ENCODE measurements at regions not wholly inside any gene's neighbourhood (a gene's known extent, or its start where the extent isn't known, plus 50 kb on each side); places are given as distances from the start of the nearest gene placed in this dataset.
"Not testable (repeated sequence)": the region's sequence is repeated elsewhere in the genome, so short reads cannot be mapped to it uniquely, and the experiment has no call there.

DNA sequence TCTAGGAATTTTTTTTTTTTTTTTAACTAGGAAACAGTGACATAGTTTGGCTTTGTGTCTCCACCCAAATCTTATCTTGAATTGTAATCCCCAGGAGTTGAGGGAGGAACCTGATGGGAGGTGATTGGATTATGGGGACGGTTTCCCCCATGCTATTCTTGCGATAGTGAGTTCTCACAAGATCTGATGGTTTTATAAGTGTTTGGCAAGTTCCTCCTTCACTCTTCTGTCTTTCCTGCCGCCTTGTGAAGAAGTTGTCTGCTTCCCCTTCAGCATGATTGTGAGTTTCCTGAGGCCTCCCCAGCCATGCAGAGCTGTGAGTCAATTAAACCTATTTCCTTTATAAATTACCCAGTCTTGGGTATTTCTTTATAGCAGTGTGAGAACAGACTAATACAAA is 152.2 kb upstream of the CACNA2D1 start:
- peaks cover 16% of the 10 kb centered on the region; the same call in 1 of the 2 replicates for H3K4me1 ChIP-seq (ENCODE audit: insufficient read depth, low read length)
- not testable (repeated sequence) for H3K9ac ChIP-seq (ENCODE audit: low read depth, low read length); H3K27me3 ChIP-seq (ENCODE audit: insufficient read depth, low read length); H3K4me3 ChIP-seq (ENCODE audit: low read length); H3K9me3 ChIP-seq (ENCODE audit: insufficient read depth, low read depth, low read length); H3K36me3 ChIP-seq (ENCODE audit: insufficient read depth, low read depth, low read length); H3K27ac ChIP-seq (ENCODE audit: low read length)

DNA sequence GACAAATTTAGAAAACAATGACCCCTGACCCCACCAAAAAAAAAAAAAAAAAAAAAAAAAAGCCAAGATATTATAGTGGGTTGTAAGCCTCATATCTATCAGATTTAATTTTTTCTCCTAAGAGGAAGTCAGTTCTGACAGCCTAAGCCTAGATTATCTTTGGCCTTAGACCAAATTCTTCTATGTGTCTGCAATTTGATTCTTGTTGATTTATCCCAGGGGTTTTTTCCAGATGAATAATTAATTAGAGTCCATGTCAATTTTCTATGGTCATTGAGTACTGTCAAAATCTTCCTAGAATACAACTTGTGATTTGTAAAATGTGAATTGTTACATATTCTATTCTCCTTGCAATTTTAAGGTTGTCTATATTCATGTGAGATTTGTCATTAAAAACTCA is 151.6 kb upstream of the CACNA2D1 start:
- peaks cover 12% of the 10 kb centered on the region; the same call in 1 of the 2 replicates for H3K4me1 ChIP-seq (ENCODE audit: insufficient read depth, low read length)
- no peaks in the 10 kb centered on the region for H3K36me3 ChIP-seq (ENCODE audit: insufficient read depth, low read depth, low read length)
- H3K27ac ChIP-seq (ENCODE audit: low read length): no peak overlapping the region
- no peak overlapping the region for H3K9ac ChIP-seq (ENCODE audit: low read depth, low read length)
- no peak overlapping the region for H3K4me3 ChIP-seq (ENCODE audit: low read length)
- no peaks in the 10 kb centered on the region for H3K27me3 ChIP-seq (ENCODE audit: insufficient read depth, low read length)
- H3K9me3 ChIP-seq (ENCODE audit: insufficient read depth, low read depth, low read length): no peaks in the 10 kb centered on the region

GRCh38 chr7:82594665-82595064 is 151.1 kb upstream of the CACNA2D1 start:
- Histone ChIP-seq H3K9ac (ENCODE audit: low read depth, low read length) (peak overlapping the region; percentile 54; the same call in 1 of the 2 replicates), H3K4me1 (ENCODE audit: insufficient read depth, low read length) (peaks cover 12% of the 10 kb centered on the region; the same call in 1 of the 2 replicates), H3K27me3 (ENCODE audit: insufficient read depth, low read length) (no peaks in the 10 kb centered on the region), H3K36me3 (ENCODE audit: insufficient read depth, low read depth, low read length) (no peaks in the 10 kb centered on the region), H3K4me3 (ENCODE audit: low read length) (peak overlapping the region; percentile 24; the same call in 1 of the 2 replicates), H3K9me3 (ENCODE audit: insufficient read depth, low read depth, low read length) (no peaks in the 10 kb centered on the region), H3K27ac (ENCODE audit: low read length) (no peak overlapping the region)

- H3K27ac ChIP-seq (ENCODE audit: low read length): peak overlapping the region; percentile 55
- H3K36me3 ChIP-seq (ENCODE audit: insufficient read depth, low read depth, low read length): no peaks in the 10 kb centered on the region
- peak overlapping the region; percentile 24; the same call in 1 of the 2 replicates for H3K4me3 ChIP-seq (ENCODE audit: low read length)
- peaks cover 12% of the 10 kb centered on the region; the same call in 1 of the 2 replicates for H3K4me1 ChIP-seq (ENCODE audit: insufficient read depth, low read length)
- no peaks in the 10 kb centered on the region for H3K9me3 ChIP-seq (ENCODE audit: insufficient read depth, low read depth, low read length)
- peak overlapping the region; percentile 54; the same call in 1 of the 2 replicates for H3K9ac ChIP-seq (ENCODE audit: low read depth, low read length)
- H3K27me3 ChIP-seq (ENCODE audit: insufficient read depth, low read length): no peaks in the 10 kb centered on the region
Observed at GRCh38 chr7:82593780-82594179, 150.2 kb upstream of the CACNA2D1 start.

- Histone ChIP-seq H3K27ac (ENCODE audit: low read length) (no peak overlapping the region), H3K4me3 (ENCODE audit: low read length) (no peak overlapping the region), H3K4me1 (ENCODE audit: insufficient read depth, low read length) (peaks cover 12% of the 10 kb centered on the region; the same call in 1 of the 2 replicates), H3K27me3 (ENCODE audit: insufficient read depth, low read length) (no peaks in the 10 kb centered on the region), H3K9ac (ENCODE audit: low read depth, low read length) (no peak overlapping the region), H3K9me3 (ENCODE audit: insufficient read depth, low read depth, low read length) (peaks cover 3% of the 10 kb centered on the region; the same call in 1 of the 2 replicates), H3K36me3 (ENCODE audit: insufficient read depth, low read depth, low read length) (no peaks in the 10 kb centered on the region)
Observed at GRCh38 chr7:82592416-82592815, 148.8 kb upstream of the CACNA2D1 start.

- no peak overlapping the region for H3K9ac ChIP-seq (ENCODE audit: low read depth, low read length)
- no peaks in the 10 kb centered on the region for H3K9me3 ChIP-seq (ENCODE audit: insufficient read depth, low read depth, low read length)
- H3K27me3 ChIP-seq (ENCODE audit: insufficient read depth, low read length): no peaks in the 10 kb centered on the region
- no peak overlapping the region for H3K4me3 ChIP-seq (ENCODE audit: low read length)
- H3K27ac ChIP-seq (ENCODE audit: low read length): no peak overlapping the region
- H3K36me3 ChIP-seq (ENCODE audit: insufficient read depth, low read depth, low read length): no peaks in the 10 kb centered on the region
- H3K4me1 ChIP-seq (ENCODE audit: insufficient read depth, low read length): no peaks in the 10 kb centered on the region
Observed at GRCh38 chr7:82579047-82579446, 135.5 kb upstream of the CACNA2D1 start.

DNA sequence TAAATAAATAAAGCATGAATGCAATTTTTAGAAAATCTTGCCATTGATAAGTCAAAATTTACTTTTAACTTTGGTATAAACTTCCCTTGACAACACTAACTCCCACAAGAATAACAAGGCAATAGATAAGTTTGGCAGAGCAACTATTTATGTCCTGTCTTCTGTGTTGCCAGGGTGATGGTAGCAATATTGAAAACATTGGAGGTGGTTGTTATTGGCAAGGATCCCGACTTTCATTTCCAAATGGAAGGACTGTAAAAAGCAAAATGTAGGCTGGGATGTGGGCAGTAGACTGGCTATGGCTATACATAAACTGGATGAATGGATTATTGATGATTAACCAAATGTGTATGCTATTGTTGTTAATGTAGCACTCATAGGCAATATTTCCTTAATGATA is 134.9 kb upstream of the CACNA2D1 start:
- no peaks in the 10 kb centered on the region for H3K4me1 ChIP-seq (ENCODE audit: insufficient read depth, low read length)
- H3K36me3 ChIP-seq (ENCODE audit: insufficient read depth, low read depth, low read length): no peaks in the 10 kb centered on the region
- H3K27ac ChIP-seq (ENCODE audit: low read length): no peak overlapping the region
- H3K4me3 ChIP-seq (ENCODE audit: low read length): no peak overlapping the region
- H3K9me3 ChIP-seq (ENCODE audit: insufficient read depth, low read depth, low read length): no peaks in the 10 kb centered on the region
- no peak overlapping the region for H3K9ac ChIP-seq (ENCODE audit: low read depth, low read length)
- no peaks in the 10 kb centered on the region for H3K27me3 ChIP-seq (ENCODE audit: insufficient read depth, low read length)

- Histone ChIP-seq H3K27me3 (ENCODE audit: insufficient read depth, low read length) (no peaks in the 10 kb centered on the region), H3K9me3 (ENCODE audit: insufficient read depth, low read depth, low read length) (no peaks in the 10 kb centered on the region), H3K9ac (ENCODE audit: low read depth, low read length) (no peak overlapping the region), H3K4me3 (ENCODE audit: low read length) (no peak overlapping the region), H3K27ac (ENCODE audit: low read length) (no peak overlapping the region), H3K36me3 (ENCODE audit: insufficient read depth, low read depth, low read length) (no peaks in the 10 kb centered on the region), H3K4me1 (ENCODE audit: insufficient read depth, low read length) (no peaks in the 10 kb centered on the region; the same call in 1 of the 2 replicates)
Observed at GRCh38 chr7:82572195-82572880, 128.8 kb upstream of the CACNA2D1 start.

GRCh38 chr7:82571047-82571446 is 127.5 kb upstream of the CACNA2D1 start:
- not testable (repeated sequence) for H3K36me3 ChIP-seq (ENCODE audit: insufficient read depth, low read depth, low read length)

DNA sequence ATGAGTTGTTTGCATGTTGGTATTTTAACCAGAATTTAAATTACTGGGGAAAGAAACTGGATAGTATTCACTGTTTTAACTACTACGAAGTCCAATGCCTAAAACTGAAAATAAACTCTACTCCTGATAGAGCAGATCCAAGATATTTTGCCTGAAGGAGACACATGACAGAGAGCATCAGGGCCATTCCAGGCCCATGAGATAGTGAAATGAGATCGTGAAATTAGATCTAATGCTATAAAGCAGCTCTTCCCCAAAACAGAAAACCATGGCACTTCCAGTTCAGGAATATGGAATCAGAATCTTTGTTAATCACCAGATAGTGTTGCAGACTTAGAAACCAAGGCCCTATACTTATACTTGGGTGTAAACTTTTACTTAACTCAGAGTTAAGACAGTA is 124.3 kb upstream of the CACNA2D1 start:
- no peak overlapping the region for H3K27ac ChIP-seq (ENCODE audit: low read length)
- H3K27me3 ChIP-seq (ENCODE audit: insufficient read depth, low read length): no peaks in the 10 kb centered on the region
- H3K4me1 ChIP-seq (ENCODE audit: insufficient read depth, low read length): peaks cover 1% of the 10 kb centered on the region; the same call in 1 of the 2 replicates
- H3K36me3 ChIP-seq (ENCODE audit: insufficient read depth, low read depth, low read length): no peaks in the 10 kb centered on the region
- H3K4me3 ChIP-seq (ENCODE audit: low read length): no peak overlapping the region
- H3K9ac ChIP-seq (ENCODE audit: low read depth, low read length): no peak overlapping the region
- H3K9me3 ChIP-seq (ENCODE audit: insufficient read depth, low read depth, low read length): no peaks in the 10 kb centered on the region

More at GRCh38 chr7:82571047-82571446, 127.5 kb upstream of the CACNA2D1 start:
- not testable (repeated sequence) for H3K27me3 ChIP-seq (ENCODE audit: insufficient read depth, low read length); H3K9ac ChIP-seq (ENCODE audit: low read depth, low read length); H3K27ac ChIP-seq (ENCODE audit: low read length); H3K4me3 ChIP-seq (ENCODE audit: low read length); H3K9me3 ChIP-seq (ENCODE audit: insufficient read depth, low read depth, low read length); H3K4me1 ChIP-seq (ENCODE audit: insufficient read depth, low read length)

GRCh38 chr7:82567356-82567755 is 123.8 kb upstream of the CACNA2D1 start:
- Histone ChIP-seq H3K9ac (ENCODE audit: low read depth, low read length) (no peak overlapping the region), H3K27me3 (ENCODE audit: insufficient read depth, low read length) (no peaks in the 10 kb centered on the region), H3K4me3 (ENCODE audit: low read length) (no peak overlapping the region), H3K27ac (ENCODE audit: low read length) (no peak overlapping the region), H3K4me1 (ENCODE audit: insufficient read depth, low read length) (peaks cover 2% of the 10 kb centered on the region; the same call in 1 of the 2 replicates), H3K9me3 (ENCODE audit: insufficient read depth, low read depth, low read length) (no peaks in the 10 kb centered on the region), H3K36me3 (ENCODE audit: insufficient read depth, low read depth, low read length) (no peaks in the 10 kb centered on the region)

DNA sequence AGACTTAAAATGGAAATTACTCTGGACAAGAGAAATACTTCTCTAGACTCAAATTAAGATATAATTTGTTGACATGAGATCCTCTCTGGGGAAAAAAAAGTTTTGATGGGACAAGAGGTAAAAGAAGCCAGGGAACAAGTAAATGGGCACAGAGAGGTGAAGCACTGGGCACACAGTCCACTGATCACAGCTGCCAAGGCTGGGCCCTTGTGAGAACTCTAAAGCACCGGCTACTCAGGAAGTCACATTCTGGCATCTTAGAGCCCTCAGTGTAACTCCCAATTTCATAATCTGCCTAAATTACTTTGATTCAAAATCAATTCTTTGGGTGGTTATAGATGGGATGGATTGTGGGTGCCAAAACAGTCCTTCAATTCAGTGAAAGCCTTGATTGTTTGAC is 123.2 kb upstream of the CACNA2D1 start:
- Histone ChIP-seq H3K27me3 (ENCODE audit: insufficient read depth, low read length) (no peaks in the 10 kb centered on the region), H3K36me3 (ENCODE audit: insufficient read depth, low read depth, low read length) (no peaks in the 10 kb centered on the region), H3K4me3 (ENCODE audit: low read length) (no peak overlapping the region), H3K9me3 (ENCODE audit: insufficient read depth, low read depth, low read length) (no peaks in the 10 kb centered on the region), H3K27ac (ENCODE audit: low read length) (no peak overlapping the region), H3K9ac (ENCODE audit: low read depth, low read length) (no peak overlapping the region), H3K4me1 (ENCODE audit: insufficient read depth, low read length) (peaks cover 2% of the 10 kb centered on the region; the same call in 1 of the 2 replicates)

Data from iPS-20b (cell line).